Central memory CD8-positive, alpha-beta T cell (primary cell): ENCODE measurements at regions not wholly inside any gene's neighbourhood (a gene's known extent, or its start where the extent isn't known, plus 50 kb on each side); places are given as distances from the start of the nearest gene placed in this dataset.

Source experiments
- ATAC-seq: fragments of 150-1000 bp; cut with Tn5 transposase; replicated peaks from 2 replicates; pipeline ENCODE4 v1.10.0; 2022; ENCODE audit warnings: mild to moderate bottlenecking, moderate FRiP score, moderate number of reproducible peaks; ENCODE audit not compliant: poor library complexity, severe bottlenecking; ENCODE audit errors: extremely low read depth
- DNase-seq, 2 donors: peaks; one replicate each; pipeline ENCODE4 v3.0.0; 2021; ENCODE audit warnings: low spot score in 2 of 2
- H3K27ac Mint-ChIP-seq: one replicate; pipeline ENCODE4 v1.8.0; 2022; ENCODE audit warnings: low read depth, mild to moderate bottlenecking, moderate library complexity, mixed read lengths
- H3K27me3 Mint-ChIP-seq: one replicate; pipeline ENCODE4 v1.8.0; 2022; ENCODE audit warnings: mixed read lengths
- H3K36me3 Mint-ChIP-seq: one replicate; pipeline ENCODE4 v1.8.0; 2022; ENCODE audit warnings: mild to moderate bottlenecking, moderate library complexity, mixed read lengths; ENCODE audit not compliant: insufficient read depth
- H3K4me1 Mint-ChIP-seq: one replicate; pipeline ENCODE4 v1.8.0; 2022; ENCODE audit warnings: mixed read lengths
- H3K4me3 Mint-ChIP-seq: one replicate; pipeline ENCODE4 v1.8.0; 2022; ENCODE audit warnings: mild to moderate bottlenecking, moderate library complexity, mixed read lengths
- H3K9me3 Mint-ChIP-seq: one replicate; pipeline ENCODE4 v1.8.0; 2022; ENCODE audit warnings: mixed read lengths

DNA sequence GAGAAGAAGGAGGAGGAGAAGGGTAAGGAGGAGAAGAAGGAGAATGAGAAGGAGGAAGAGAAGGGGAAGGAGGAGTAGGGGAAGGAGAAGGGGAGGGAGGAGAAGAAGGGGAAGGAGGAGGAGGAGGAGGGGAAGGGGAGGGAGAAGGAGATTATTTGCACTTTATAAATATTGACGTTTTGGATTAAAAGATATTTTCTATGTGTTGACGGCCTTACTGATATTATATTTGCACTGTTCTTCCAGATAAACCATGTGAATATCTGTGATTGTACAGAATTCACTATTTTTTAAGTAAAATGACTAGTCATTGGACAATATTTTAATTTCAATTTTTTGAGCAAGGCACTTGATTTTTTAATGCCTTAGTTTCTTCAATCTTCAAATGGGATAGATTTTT, 310.5 kb upstream of the DNAJC19 start:
- Mint-ChIP-seq H3K9me3 (peaks cover 12% of the 10 kb centered on the region), H3K4me1 (no peaks in the 10 kb centered on the region), H3K27me3 (no peaks in the 10 kb centered on the region), H3K36me3 (no peaks in the 10 kb centered on the region), H3K27ac (no peak overlapping the region), H3K4me3 (no peak overlapping the region)
- DNase-seq, result no peak
- ATAC-seq, result no peak

DNA sequence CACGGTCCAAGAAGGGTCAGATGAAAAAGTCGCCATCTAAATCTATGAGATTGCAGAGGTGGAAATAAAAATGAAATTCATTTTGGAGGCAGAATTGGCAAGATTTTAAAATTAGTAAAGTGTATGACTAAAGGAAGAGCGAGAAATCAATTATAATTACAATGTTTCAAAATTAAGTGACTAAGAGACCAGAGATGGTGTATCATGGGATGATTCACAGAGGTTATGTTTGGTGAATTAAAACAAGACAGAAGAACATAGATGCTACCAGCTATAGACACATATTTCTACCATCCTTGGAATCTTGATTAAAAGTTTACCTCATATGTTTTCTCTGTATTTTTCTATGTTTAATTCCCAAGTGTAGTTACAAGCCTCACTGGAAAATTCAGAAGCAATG, 308.9 kb upstream of the DNAJC19 start:
- H3K36me3 Mint-ChIP-seq, result no peaks in the 10 kb centered on the region
- no peak overlapping the region for H3K27ac Mint-ChIP-seq
- DNase-seq (no peak), ATAC-seq (no peak)
- H3K9me3 Mint-ChIP-seq, result peaks cover 7% of the 10 kb centered on the region
- no peaks in the 10 kb centered on the region for H3K4me1 Mint-ChIP-seq
- H3K4me3 Mint-ChIP-seq, result no peak overlapping the region
- H3K27me3 Mint-ChIP-seq, result no peaks in the 10 kb centered on the region

DNA sequence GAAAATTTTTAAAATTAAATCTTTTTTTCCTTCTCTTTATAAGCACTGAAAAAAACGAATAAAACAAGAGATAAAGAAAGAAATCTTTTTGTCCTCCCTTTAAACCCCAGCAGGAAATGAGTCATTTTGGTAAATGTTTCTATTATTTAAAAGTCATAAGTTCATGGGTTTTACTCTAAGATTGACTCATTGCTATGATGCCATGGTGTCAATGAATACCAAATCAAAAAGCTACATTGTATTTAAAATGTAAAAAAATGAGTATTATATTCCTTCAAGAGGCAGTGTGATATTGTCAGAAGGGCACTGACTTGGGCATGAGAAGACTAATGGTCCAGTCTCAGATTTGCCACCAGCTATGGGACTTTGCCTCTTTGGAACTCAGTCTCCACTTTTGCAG, 303.4 kb upstream of the DNAJC19 start:
- Mint-ChIP-seq H3K27ac (no peak overlapping the region), H3K4me1 (no peaks in the 10 kb centered on the region), H3K4me3 (no peak overlapping the region), H3K36me3 (no peaks in the 10 kb centered on the region), H3K27me3 (no peaks in the 10 kb centered on the region), H3K9me3 (peaks cover 7% of the 10 kb centered on the region)
- ATAC-seq, result no peak
- no peak for DNase-seq

DNA sequence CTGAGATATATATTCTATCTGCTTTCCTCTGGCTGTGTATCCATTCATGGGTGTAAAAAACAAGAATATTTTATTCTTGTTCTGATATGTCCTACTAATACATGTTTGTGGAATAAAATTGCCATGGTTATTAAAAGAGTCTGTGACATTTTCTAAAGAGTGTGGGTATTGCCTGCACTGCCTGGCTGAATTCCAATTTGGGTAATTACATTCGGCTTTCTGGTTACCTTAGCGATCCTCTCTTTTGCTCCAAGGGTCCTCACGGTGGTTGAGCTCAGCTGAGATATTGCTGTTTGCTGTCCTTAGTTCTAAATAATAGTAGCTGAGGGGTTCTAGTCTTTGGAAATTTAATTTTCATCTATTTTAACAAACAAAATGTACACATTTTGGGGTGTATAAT, 301.4 kb upstream of the DNAJC19 start:
- DNase-seq (no peak), ATAC-seq (no peak)
- H3K36me3 Mint-ChIP-seq, result no peaks in the 10 kb centered on the region
- no peak overlapping the region for H3K4me3 Mint-ChIP-seq
- H3K4me1 Mint-ChIP-seq, result no peaks in the 10 kb centered on the region
- H3K27ac Mint-ChIP-seq, result no peak overlapping the region
- no peaks in the 10 kb centered on the region for H3K9me3 Mint-ChIP-seq
- H3K27me3 Mint-ChIP-seq, result no peaks in the 10 kb centered on the region

DNA sequence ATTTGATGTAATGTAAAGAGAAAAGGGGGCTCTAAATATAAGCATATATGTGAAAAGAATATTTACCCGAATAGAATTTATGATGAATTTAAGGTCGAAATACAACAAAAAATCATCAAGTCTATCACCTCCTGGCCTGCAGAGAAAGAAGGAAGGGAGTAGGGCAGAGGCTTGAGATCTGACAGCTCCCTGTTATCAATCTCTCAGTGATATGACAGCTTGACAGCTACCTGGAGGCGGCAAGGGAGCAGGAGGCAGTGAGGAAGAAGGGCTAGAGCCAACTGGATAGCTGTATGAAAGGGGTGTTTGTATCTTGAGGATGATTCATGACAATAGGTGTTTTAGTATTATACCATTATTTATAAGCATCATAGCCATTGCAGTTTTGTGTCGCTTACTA, 299.8 kb upstream of the DNAJC19 start:
- no peak overlapping the region for H3K4me3 Mint-ChIP-seq
- ATAC-seq (no peak), DNase-seq (no peak)
- no peaks in the 10 kb centered on the region for H3K36me3 Mint-ChIP-seq
- no peaks in the 10 kb centered on the region for H3K9me3 Mint-ChIP-seq
- no peak overlapping the region for H3K27ac Mint-ChIP-seq
- no peaks in the 10 kb centered on the region for H3K4me1 Mint-ChIP-seq
- H3K27me3 Mint-ChIP-seq, result no peaks in the 10 kb centered on the region

DNA sequence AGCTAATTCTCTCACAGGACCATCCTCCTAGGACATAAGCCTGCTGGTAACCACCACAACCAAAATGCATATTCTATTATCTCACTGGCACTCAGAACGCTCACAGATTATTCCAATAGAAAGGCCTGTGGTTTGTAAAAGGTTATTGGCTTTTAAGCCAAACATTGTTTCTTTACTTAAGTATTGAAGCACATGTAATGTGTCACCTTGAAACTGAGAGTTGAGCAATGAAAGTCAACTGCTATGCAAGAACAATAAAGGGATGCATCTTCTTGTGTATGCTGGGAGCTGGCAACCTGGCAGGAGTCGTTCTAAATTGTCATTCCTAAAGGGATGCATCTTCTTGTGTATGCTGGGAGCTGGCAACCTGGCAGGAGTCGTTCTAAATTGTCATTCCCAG, 298.6 kb upstream of the DNAJC19 start:
- no peaks in the 10 kb centered on the region for H3K9me3 Mint-ChIP-seq

DNA sequence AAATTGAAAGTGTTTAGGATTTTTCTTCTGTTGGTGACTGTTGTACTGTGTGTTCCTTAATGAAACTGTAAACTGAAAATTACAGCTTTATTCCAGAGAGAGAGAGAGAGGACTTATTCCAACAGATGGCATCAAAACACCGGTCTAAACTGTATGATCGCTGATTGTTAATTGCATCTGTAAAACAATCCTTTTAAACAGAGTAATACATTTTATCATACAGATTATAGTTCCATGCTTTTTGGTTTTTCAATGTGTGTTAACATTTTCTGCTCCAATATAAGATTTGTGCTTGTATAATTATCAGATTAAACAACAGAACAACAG, 289.7 kb upstream of the DNAJC19 start:
- no peaks in the 10 kb centered on the region for H3K4me1 Mint-ChIP-seq
- no peaks in the 10 kb centered on the region for H3K27me3 Mint-ChIP-seq
- no peaks in the 10 kb centered on the region for H3K9me3 Mint-ChIP-seq
- DNase-seq, result no peak
- no peak overlapping the region for H3K27ac Mint-ChIP-seq
- H3K36me3 Mint-ChIP-seq, result peaks cover 3% of the 10 kb centered on the region
- H3K4me3 Mint-ChIP-seq, result no peak overlapping the region
- no peak for ATAC-seq

More for the DNA sequence above, 298.6 kb upstream of the DNAJC19 start:
- ATAC-seq (no peak), DNase-seq (no peak)
- Mint-ChIP-seq H3K4me3 (no peak overlapping the region), H3K36me3 (no peaks in the 10 kb centered on the region), H3K27me3 (no peaks in the 10 kb centered on the region), H3K4me1 (no peaks in the 10 kb centered on the region), H3K27ac (no peak overlapping the region)

DNA sequence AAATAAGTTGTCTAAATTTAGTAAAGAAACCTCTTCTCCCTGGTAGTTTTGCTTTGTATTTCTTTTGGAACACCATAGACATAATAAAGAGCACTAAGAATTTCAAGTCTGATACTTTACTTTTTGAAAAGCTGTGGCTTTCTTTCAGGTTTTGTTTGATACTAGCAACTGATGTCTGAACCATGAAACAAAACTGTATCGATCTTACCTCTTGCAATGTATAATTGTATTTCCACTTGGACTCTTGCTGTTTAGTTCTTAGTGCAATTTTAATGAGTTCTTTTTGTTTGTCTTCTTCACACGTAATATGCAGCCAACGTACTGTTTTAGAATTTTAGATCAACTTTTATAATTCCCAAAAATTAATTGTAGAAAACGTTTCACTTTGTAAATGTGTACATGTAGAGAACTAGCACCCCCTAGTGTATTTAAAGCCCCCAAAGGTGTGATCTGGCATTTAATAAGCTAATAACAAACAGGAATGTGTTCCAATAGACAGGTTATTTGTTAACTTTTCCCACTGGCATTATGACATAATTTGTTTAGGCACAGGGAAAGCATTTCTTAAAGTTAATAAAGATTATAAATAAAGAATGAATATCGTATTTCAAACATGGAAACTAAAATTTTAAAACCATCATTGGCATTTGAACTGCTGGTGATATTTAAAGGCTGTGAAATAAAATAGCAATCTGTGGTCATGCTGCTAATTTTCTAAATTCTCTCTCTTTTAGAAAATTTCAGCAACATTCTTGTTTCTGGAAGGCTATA, 289.1 kb upstream of the DNAJC19 start:
- Mint-ChIP-seq H3K4me3 (no peak overlapping the region), H3K4me1 (no peaks in the 10 kb centered on the region), H3K27me3 (no peaks in the 10 kb centered on the region), H3K36me3 (peaks cover 3% of the 10 kb centered on the region), H3K27ac (no peak overlapping the region), H3K9me3 (no peaks in the 10 kb centered on the region)
- ATAC-seq (no peak), DNase-seq (no peak)

DNA sequence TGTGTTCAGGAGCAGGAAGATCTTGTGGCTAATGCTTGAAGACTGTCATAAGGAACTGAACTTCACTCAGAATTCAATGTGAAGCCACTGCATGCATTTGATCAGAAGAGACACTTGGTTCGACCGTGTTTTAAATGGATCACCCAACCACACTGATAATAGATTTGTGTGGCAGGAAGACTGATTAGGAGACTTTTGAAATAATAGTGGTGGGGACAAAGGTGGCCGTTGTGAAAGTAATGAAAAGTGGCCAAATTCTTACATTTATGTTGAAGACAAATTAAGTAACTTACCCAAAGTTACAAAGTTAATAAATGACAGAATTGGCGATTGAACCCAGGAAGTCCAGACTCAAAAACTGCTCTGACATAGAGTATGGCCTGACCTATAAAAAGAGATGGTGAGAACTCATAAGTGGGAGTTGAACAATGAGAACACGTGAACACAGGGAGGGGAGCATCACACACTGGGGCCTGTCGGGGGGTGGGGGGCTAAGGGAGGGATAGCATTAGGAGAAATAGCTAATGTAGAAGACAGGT, 286.9 kb upstream of the DNAJC19 start:
- no peaks in the 10 kb centered on the region for H3K4me1 Mint-ChIP-seq
- H3K36me3 Mint-ChIP-seq, result peaks cover 3% of the 10 kb centered on the region
- no peaks in the 10 kb centered on the region for H3K9me3 Mint-ChIP-seq
- H3K27me3 Mint-ChIP-seq, result no peaks in the 10 kb centered on the region
- no peak overlapping the region for H3K27ac Mint-ChIP-seq
- no peak overlapping the region for H3K4me3 Mint-ChIP-seq
- DNase-seq (no peak), ATAC-seq (no peak)

DNA sequence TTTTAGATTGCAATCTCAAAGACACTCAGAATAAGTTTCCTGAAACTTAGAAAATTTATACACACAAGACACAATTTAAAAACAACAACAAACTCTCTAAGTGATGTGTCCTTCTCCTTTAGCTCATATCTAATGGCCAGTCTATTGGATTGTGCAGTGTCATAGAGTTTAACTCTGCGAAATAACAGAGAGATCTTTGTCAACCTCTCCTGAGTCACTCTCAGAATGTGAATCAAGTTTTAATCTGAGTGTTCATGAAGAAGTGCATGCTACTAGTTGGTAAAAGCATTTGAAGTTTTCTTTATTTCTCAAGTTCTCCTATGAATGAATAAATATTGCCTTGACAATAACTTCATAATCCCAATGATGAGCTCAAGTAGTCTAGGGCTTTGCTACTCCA, 284.5 kb upstream of the DNAJC19 start:
- ATAC-seq (no peak), DNase-seq (no peak)
- H3K4me3 Mint-ChIP-seq, result no peak overlapping the region
- peaks cover 3% of the 10 kb centered on the region for H3K36me3 Mint-ChIP-seq
- H3K27me3 Mint-ChIP-seq, result no peaks in the 10 kb centered on the region
- no peaks in the 10 kb centered on the region for H3K4me1 Mint-ChIP-seq
- peaks cover 1% of the 10 kb centered on the region for H3K9me3 Mint-ChIP-seq
- H3K27ac Mint-ChIP-seq, result no peak overlapping the region

DNA sequence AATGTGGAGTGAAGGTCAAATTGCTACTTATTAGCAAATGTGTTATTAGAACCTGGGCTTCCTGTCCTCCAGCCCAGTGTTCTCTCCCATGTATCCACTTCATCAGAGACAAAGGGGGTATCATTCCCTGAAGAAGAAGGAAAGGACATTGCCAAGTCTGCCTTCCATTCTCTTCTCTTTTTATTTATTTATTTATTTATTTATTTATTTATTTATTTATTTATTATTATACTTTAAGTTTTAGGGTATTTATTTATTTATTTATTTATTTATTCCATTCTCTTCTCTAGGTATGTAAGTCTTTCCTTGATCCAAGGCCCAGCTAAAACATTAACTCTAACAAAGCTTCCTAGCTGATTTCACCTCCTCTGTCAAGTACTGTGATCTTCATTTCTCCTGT, 277.8 kb upstream of the DNAJC19 start:
- Mint-ChIP-seq H3K27me3 (no peaks in the 10 kb centered on the region), H3K27ac (no peak overlapping the region), H3K4me1 (no peaks in the 10 kb centered on the region)

DNA sequence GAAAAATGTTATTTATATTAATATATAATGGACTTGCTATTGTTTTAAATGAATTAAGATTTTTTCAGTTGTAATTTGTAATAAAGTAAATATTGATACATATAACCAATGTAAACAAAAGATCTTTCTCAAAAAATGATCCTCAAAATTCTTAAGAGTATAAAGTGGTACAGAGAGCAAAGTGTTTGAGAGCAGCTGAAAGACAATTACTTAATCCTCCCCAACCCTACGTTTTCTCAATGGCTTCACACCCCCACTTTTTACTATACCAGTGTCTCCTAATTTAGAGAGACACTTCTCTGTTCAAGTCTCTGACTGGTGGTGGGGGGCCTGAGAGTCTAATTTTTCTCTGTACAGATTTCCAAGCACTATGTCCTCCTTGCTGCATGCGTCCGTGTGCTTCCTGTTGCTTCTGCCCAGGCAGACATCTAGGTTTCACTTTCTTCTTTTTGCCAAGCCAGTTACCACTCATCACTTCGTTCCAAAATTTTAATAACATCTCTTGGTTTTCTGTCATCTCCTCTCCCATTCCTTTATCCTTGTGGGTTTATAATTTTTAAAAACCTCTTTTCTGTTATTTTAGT, 276.3 kb upstream of the DNAJC19 start:
- no peak for DNase-seq
- H3K27ac Mint-ChIP-seq, result no peak overlapping the region

More for the DNA sequence above, 277.8 kb upstream of the DNAJC19 start:
- ATAC-seq (no peak), DNase-seq (no peak)
- peaks cover 12% of the 10 kb centered on the region for H3K9me3 Mint-ChIP-seq
- no peaks in the 10 kb centered on the region for H3K36me3 Mint-ChIP-seq
- no peak overlapping the region for H3K4me3 Mint-ChIP-seq

DNA sequence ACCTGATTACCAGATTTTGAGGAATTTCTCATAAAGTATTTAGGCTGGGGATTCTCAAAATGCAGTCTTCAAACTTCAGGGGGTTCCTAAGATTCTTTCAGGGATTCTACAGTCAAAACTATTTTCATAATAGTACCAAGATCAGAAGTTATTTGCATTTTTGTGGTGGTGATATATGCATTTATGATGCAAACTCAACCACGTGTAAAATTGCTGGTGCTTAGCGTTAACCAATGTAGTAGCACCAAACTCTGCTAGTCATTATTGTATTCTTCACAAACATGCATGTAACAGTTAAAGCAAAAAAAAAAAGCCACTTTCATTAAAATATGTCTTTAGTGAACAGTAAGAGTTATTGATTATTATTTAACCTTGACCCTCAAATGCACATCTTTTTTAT, 274.9 kb upstream of the DNAJC19 start:
- Mint-ChIP-seq H3K4me1 (no peaks in the 10 kb centered on the region), H3K36me3 (no peaks in the 10 kb centered on the region), H3K27me3 (no peaks in the 10 kb centered on the region), H3K9me3 (peaks cover 19% of the 10 kb centered on the region), H3K27ac (no peak overlapping the region), H3K4me3 (no peak overlapping the region)
- no peak for ATAC-seq
- no peak for DNase-seq

More for the DNA sequence above, 276.3 kb upstream of the DNAJC19 start:
- Mint-ChIP-seq H3K27me3 (no peaks in the 10 kb centered on the region), H3K9me3 (peaks cover 12% of the 10 kb centered on the region), H3K4me1 (no peaks in the 10 kb centered on the region), H3K4me3 (peak overlapping the region; percentile 67), H3K36me3 (no peaks in the 10 kb centered on the region)
- ATAC-seq, result no peak
